NCI-H1105 (cell line): ENCODE measurements at regions not wholly inside any gene's neighbourhood (a gene's known extent, or its start where the extent isn't known, plus 50 kb on each side); places are given as distances from the start of the nearest gene placed in this dataset.

Source experiments
- DNase-seq: peaks from one replicate; lab custom pipeline; 2025; lab: John Stamatoyannopoulos, UW

DNA sequence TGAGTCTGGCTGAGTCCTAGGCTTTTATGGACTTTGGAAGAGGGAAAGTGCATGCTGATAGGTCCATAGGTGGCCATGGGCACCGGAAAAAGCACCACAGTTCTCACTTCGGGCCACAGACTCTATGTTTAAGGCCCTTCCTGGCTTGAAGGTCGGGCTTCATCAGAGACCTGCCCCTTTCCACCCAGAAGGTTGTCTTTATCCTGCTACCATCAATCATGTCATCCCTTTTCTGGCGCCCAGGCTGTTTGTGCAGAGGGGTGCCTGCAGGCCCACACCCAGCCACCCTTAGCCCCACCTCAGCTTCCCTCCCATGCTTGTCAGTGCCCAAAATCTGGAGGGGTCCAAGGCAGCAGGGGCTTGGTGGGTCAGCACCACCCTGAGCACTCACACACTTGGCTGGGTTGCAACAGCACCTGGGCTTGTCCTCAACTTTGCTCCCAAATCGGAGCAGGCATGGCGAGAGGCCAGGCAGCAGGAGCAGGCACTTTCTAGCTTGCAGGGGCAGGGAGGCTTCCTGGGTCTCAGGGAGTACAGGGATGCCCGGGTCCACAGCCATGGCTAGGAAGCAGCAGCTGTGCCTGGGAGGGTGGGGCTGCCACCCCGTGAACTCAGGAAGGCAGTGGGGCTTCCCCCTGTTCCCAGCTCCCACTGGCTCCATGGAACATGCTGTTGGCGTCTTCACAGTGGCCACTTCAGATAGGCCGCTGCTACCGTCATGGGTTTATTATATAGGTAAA, 63.8 kb upstream of the TOM1L1 start:
- no peak for DNase-seq

GRCh38 chr17:54838651-54839421, 61.8 kb upstream of the TOM1L1 start:
- DNase-seq: no peak

DNA sequence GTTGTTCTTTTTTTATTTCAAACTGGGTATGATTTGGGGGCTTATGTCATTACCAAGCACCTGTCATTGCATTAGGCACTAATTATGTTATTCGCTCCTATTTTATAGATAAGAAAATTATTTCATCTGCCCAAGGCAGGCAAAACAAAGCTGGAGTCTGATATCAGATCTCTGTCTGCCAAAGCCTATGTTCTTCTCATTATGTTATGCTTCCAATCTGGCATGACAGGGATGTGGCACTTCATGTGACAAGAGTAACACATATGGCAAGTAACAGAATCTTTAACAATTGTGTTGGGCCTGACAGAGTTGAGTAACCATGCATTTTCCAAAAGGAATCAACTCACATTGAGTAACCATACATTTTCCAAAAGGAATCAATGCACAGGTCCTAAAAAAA, 61.2 kb upstream of the TOM1L1 start:
- no peak for DNase-seq

GRCh38 chr17:54840885-54841591, 59.6 kb upstream of the TOM1L1 start:
- no peak for DNase-seq

DNA sequence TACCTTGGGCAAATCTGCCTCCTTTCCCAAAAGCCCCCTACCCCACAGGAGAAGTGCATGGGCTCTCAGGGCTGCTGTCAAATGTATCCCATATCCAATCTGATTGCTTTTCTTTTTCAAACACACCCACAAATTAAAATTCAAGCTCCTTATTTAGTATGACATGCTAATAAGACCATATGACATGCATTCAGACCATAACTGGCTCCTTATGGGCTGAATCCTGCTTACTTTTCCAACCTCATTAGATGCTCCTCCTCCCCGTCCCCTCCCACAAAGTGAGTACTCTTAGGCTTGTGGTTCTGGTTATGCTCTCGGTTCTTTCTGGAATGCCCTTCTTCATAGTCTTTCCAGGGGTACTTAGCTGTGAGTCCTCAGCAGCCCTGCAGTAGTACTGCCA, 59.0 kb upstream of the TOM1L1 start:
- DNase-seq: no peak

GRCh38 chr17:54844233-54844632, 56.4 kb upstream of the TOM1L1 start:
- no peak for DNase-seq

GRCh38 chr17:54848368-54848987, 52.2 kb upstream of the TOM1L1 start:
- DNase-seq: no peak

GRCh38 chr17:54849660-54850059, 51.0 kb upstream of the TOM1L1 start:
- DNase-seq: no peak
